H7 (cell line): ENCODE measurements at regions not wholly inside any gene's neighbourhood (a gene's known extent, or its start where the extent isn't known, plus 50 kb on each side); places are given as distances from the start of the nearest gene placed in this dataset.
"Not testable (repeated sequence)": the region's sequence is repeated elsewhere in the genome, so short reads cannot be mapped to it uniquely, and the experiment has no call there.

Experiments
- DNase-seq: peaks from one replicate; pipeline ENCODE4 v3.0.0; 2012
- H3K27me3 ChIP-seq: 2 replicates; pipeline ENCODE4 v1.6.0; 2011; ENCODE audit warnings: mild to moderate bottlenecking, low read length; ENCODE audit not compliant: control insufficient read depth, insufficient read depth
- H3K36me3 ChIP-seq: replicated peaks from 2 replicates; pipeline ENCODE4 v1.5.1; 2011; ENCODE audit warnings: low read length; ENCODE audit not compliant: control insufficient read depth, insufficient read depth
- H3K4me3 ChIP-seq: 2 replicates; pipeline ENCODE4 v1.5.1; 2011; ENCODE audit warnings: low read depth, mild to moderate bottlenecking, control low read depth, low read length, moderate library complexity; ENCODE audit not compliant: insufficient read depth

- DNase-seq: peak; percentile 18
- Histone ChIP-seq H3K27me3 (no peaks in the 10 kb centered on the region), H3K4me3 (no peak overlapping the region), H3K36me3 (no peaks in the 10 kb centered on the region)
These were observed 286.2 kb downstream of the TCERG1L start for GRCh38 chr10:131025333-131025732.

GRCh38 chr10:131027256-131027655 is 284.3 kb downstream of the TCERG1L start:
- Histone ChIP-seq H3K4me3 (no peak overlapping the region), H3K36me3 (no peaks in the 10 kb centered on the region), H3K27me3 (no peaks in the 10 kb centered on the region)
- DNase-seq: no peak

GRCh38 chr10:131031346-131031745 is 280.2 kb downstream of the TCERG1L start:
- H3K36me3 ChIP-seq: no peaks in the 10 kb centered on the region
- H3K4me3 ChIP-seq: no peak overlapping the region
- DNase-seq: peak; percentile 21
- no peaks in the 10 kb centered on the region for H3K27me3 ChIP-seq

- no peak for DNase-seq
- Histone ChIP-seq H3K4me3 (no peak overlapping the region), H3K27me3 (no peaks in the 10 kb centered on the region; the same call in 1 of the 2 replicates), H3K36me3 (no peaks in the 10 kb centered on the region)
These were observed 279.0 kb downstream of the TCERG1L start for GRCh38 chr10:131032329-131033165.

GRCh38 chr10:131033166-131034085 is 278.1 kb downstream of the TCERG1L start:
- no peaks in the 10 kb centered on the region; the same call in 1 of the 2 replicates for H3K27me3 ChIP-seq
- H3K4me3 ChIP-seq: no peak overlapping the region
- H3K36me3 ChIP-seq: no peaks in the 10 kb centered on the region
- peak; percentile 21 for DNase-seq

GRCh38 chr10:131034451-131034850 is 277.1 kb downstream of the TCERG1L start:
- Histone ChIP-seq H3K36me3 (no peaks in the 10 kb centered on the region), H3K27me3 (no peaks in the 10 kb centered on the region; the same call in 1 of the 2 replicates), H3K4me3 (no peak overlapping the region)
- no peak for DNase-seq

- peak; percentile 51 for DNase-seq
- Histone ChIP-seq H3K4me3 (no peak overlapping the region), H3K36me3 (no peaks in the 10 kb centered on the region), H3K27me3 (no peaks in the 10 kb centered on the region; the same call in 1 of the 2 replicates)
These were observed 275.7 kb downstream of the TCERG1L start for GRCh38 chr10:131035779-131036178.

GRCh38 chr10:131038056-131038455 is 273.5 kb downstream of the TCERG1L start:
- DNase-seq: no peak
- H3K4me3 ChIP-seq: no peak overlapping the region
- no peaks in the 10 kb centered on the region; the same call in 1 of the 2 replicates for H3K27me3 ChIP-seq
- no peaks in the 10 kb centered on the region for H3K36me3 ChIP-seq

- H3K36me3 ChIP-seq: no peaks in the 10 kb centered on the region
- no peak for DNase-seq
- H3K4me3 ChIP-seq: no peak overlapping the region
- H3K27me3 ChIP-seq: no peaks in the 10 kb centered on the region; the same call in 1 of the 2 replicates
These were observed 270.5 kb downstream of the TCERG1L start for GRCh38 chr10:131041031-131041430.

GRCh38 chr10:131041441-131041840 is 270.1 kb downstream of the TCERG1L start:
- H3K27me3 ChIP-seq: no peaks in the 10 kb centered on the region; the same call in 1 of the 2 replicates
- H3K36me3 ChIP-seq: no peaks in the 10 kb centered on the region
- H3K4me3 ChIP-seq: no peak overlapping the region
- DNase-seq: no peak

GRCh38 chr10:131042015-131042414 is 269.5 kb downstream of the TCERG1L start:
- not testable (repeated sequence) for H3K36me3 ChIP-seq, DNase-seq, H3K4me3 ChIP-seq, H3K27me3 ChIP-seq
